Trophoblast cell (in vitro differentiated cells and primary cell): ENCODE measurements at regions not wholly inside any gene's neighbourhood (a gene's known extent, or its start where the extent isn't known, plus 50 kb on each side); places are given as distances from the start of the nearest gene placed in this dataset.

Source experiments
- DNase-seq, 2 donors: peaks; one replicate each; pipeline ENCODE4 v3.0.0-alpha.2; 2016
- H2AFZ ChIP-seq: 2 replicates; pipeline ENCODE4 v1.6.1; 2013; ENCODE audit warnings: low read length, moderate library complexity, mild to moderate bottlenecking; ENCODE audit not compliant: insufficient read depth, poor library complexity
- H2AK5ac ChIP-seq: 2 replicates; pipeline ENCODE4 v1.6.1; 2013; ENCODE audit warnings: mild to moderate bottlenecking, low read length
- H2BK120ac ChIP-seq: 2 replicates; pipeline ENCODE4 v1.6.1; 2013; ENCODE audit warnings: low read length, mild to moderate bottlenecking, moderate library complexity; ENCODE audit not compliant: insufficient read depth, poor library complexity
- H2BK12ac ChIP-seq: 2 replicates; pipeline ENCODE4 v1.6.1; 2013; ENCODE audit warnings: mild to moderate bottlenecking, low read length, moderate library complexity
- H2BK5ac ChIP-seq: 2 replicates; pipeline ENCODE4 v1.6.1; 2013; ENCODE audit warnings: low read length, low read depth, moderate library complexity, mild to moderate bottlenecking; ENCODE audit not compliant: poor library complexity
- H3K14ac ChIP-seq: 2 replicates; pipeline ENCODE4 v1.6.1; 2013; ENCODE audit warnings: mild to moderate bottlenecking, low read length
- H3K18ac ChIP-seq: 2 replicates; pipeline ENCODE4 v1.6.1; 2013; ENCODE audit warnings: mild to moderate bottlenecking, low read length
- H3K23ac ChIP-seq: 2 replicates; pipeline ENCODE4 v1.6.1; 2013; ENCODE audit warnings: low read length
- H3K27ac ChIP-seq: 2 replicates; pipeline ENCODE4 v1.5.1; 2013; ENCODE audit warnings: low read depth, mild to moderate bottlenecking, inconsistent platforms, low read length, moderate library complexity
- H3K27me3 ChIP-seq: 2 replicates; pipeline ENCODE4 v1.6.1; 2013; ENCODE audit warnings: inconsistent platforms, mild to moderate bottlenecking, low read length, moderate library complexity; ENCODE audit not compliant: insufficient read depth
- H3K36me3 ChIP-seq, 2 experiments: 1 replicate in 1 of 2; 2 replicates in 1 of 2; pipeline ENCODE4 v1.6.1; 2013; ENCODE audit warnings: low read length in 2 of 2, mild to moderate bottlenecking in 2 of 2, moderate library complexity in 1 of 2; ENCODE audit not compliant: insufficient read depth in 2 of 2, control insufficient read depth in 1 of 2
- H3K4ac ChIP-seq: 2 replicates; pipeline ENCODE4 v1.6.1; 2013; ENCODE audit warnings: low read depth, mild to moderate bottlenecking, low read length, moderate library complexity
- H3K4me1 ChIP-seq, 2 experiments: 1 replicate in 1 of 2; 2 replicates in 1 of 2; pipeline ENCODE4 v1.6.1; 2013; ENCODE audit warnings: low read length in 2 of 2, mild to moderate bottlenecking in 2 of 2, moderate library complexity in 1 of 2; ENCODE audit not compliant: insufficient read depth in 2 of 2, control insufficient read depth in 1 of 2
- H3K4me2 ChIP-seq: 2 replicates; pipeline ENCODE4 v1.6.1; 2013; ENCODE audit warnings: inconsistent platforms, mild to moderate bottlenecking, low read length, moderate library complexity
- H3K4me3 ChIP-seq: 2 replicates; pipeline ENCODE4 v1.5.1; 2013; ENCODE audit warnings: mild to moderate bottlenecking, low read depth, low read length, inconsistent platforms
- H3K79me1 ChIP-seq: one replicate; pipeline ENCODE4 v1.6.1; 2013; ENCODE audit warnings: low read length
- H3K79me2 ChIP-seq: 2 replicates; pipeline ENCODE4 v1.6.1; 2013; ENCODE audit warnings: low read length, mild to moderate bottlenecking; ENCODE audit not compliant: control insufficient read depth, insufficient read depth, poor library complexity
- H3K9ac ChIP-seq: 2 replicates; pipeline ENCODE4 v1.6.1; 2013; ENCODE audit warnings: mild to moderate bottlenecking, low read length
- H3K9me3 ChIP-seq: 2 replicates; pipeline ENCODE4 v1.6.1; 2013; ENCODE audit warnings: low read depth, mild to moderate bottlenecking, control low read depth, inconsistent platforms, low read length; ENCODE audit not compliant: insufficient read depth
- H4K12ac ChIP-seq: 2 replicates; pipeline ENCODE4 v1.6.1; 2013; ENCODE audit warnings: low read depth, mild to moderate bottlenecking, low read length, moderate library complexity
- H4K8ac ChIP-seq: 2 replicates; pipeline ENCODE4 v1.6.1; 2013; ENCODE audit warnings: low read depth, mild to moderate bottlenecking, low read length, moderate library complexity
- H4K91ac ChIP-seq: one replicate; pipeline ENCODE4 v1.6.1; 2013; ENCODE audit warnings: low read depth, mild to moderate bottlenecking, low read length, moderate library complexity
- WGBS: extraction: QIAGEN DNeasy Blood & Tissue Kit; methylation state at CpG from one replicate; pipeline ENCODE4 v1.1.7; 2013; ENCODE audit warnings: missing lambda C conversion rate; ENCODE audit not compliant: insufficient read length, insufficient coverage; ENCODE audit errors: extremely low coverage; 5-methylcytosine and 5-hydroxymethylcytosine counted together

- no peak overlapping the region for H3K23ac ChIP-seq
- no CpG with 5 or more reads among the region's 7 CpGs for WGBS
- H3K4ac ChIP-seq, result no peak overlapping the region
- no peak overlapping the region for H2BK120ac ChIP-seq
- no peak overlapping the region for H3K4me3 ChIP-seq
- no peak overlapping the region for H2BK5ac ChIP-seq
- H4K12ac ChIP-seq, result no peak overlapping the region
- no peak overlapping the region for H3K18ac ChIP-seq
- no peaks in the 10 kb centered on the region for H3K79me1 ChIP-seq
- no peak overlapping the region for H3K14ac ChIP-seq
- no peak overlapping the region for H2AFZ ChIP-seq
- no peak overlapping the region for H4K8ac ChIP-seq
- no peak overlapping the region for H3K9ac ChIP-seq
- H2BK12ac ChIP-seq, result no peak overlapping the region
- DNase-seq, result no peak
- H2AK5ac ChIP-seq, result no peak overlapping the region
- no peaks in the 10 kb centered on the region for H3K36me3 ChIP-seq
- H3K27ac ChIP-seq, result no peak overlapping the region
- H3K4me1 ChIP-seq, result no peaks in the 10 kb centered on the region
- no peak overlapping the region for H4K91ac ChIP-seq
- no peaks in the 10 kb centered on the region for H3K27me3 ChIP-seq
- H3K4me2 ChIP-seq, result no peak overlapping the region
- no peaks in the 10 kb centered on the region for H3K79me2 ChIP-seq
- H3K9me3 ChIP-seq, result peaks cover 3% of the 10 kb centered on the region
Observed at GRCh38 chr22:44584256-44584902, 86.3 kb upstream of the RTL6 start.

GRCh38 chr22:44583854-44584253 is 85.8 kb upstream of the RTL6 start:
- Histone ChIP-seq H3K4me2 (no peak overlapping the region), H4K12ac (no peak overlapping the region), H3K27me3 (no peaks in the 10 kb centered on the region), H3K79me1 (no peaks in the 10 kb centered on the region), H3K14ac (no peak overlapping the region), H3K9ac (no peak overlapping the region), H3K4ac (no peak overlapping the region), H3K4me1 (no peaks in the 10 kb centered on the region), H3K27ac (no peak overlapping the region), H4K8ac (no peak overlapping the region), H3K79me2 (no peaks in the 10 kb centered on the region), H2AFZ (no peak overlapping the region), H2AK5ac (no peak overlapping the region), H3K36me3 (no peaks in the 10 kb centered on the region), H4K91ac (no peak overlapping the region), H3K4me3 (peak overlapping the region; percentile 29), H2BK12ac (no peak overlapping the region), H2BK120ac (no peak overlapping the region), H3K18ac (no peak overlapping the region), H3K23ac (no peak overlapping the region), H3K9me3 (peaks cover 2% of the 10 kb centered on the region), H2BK5ac (no peak overlapping the region)
- WGBS, result no CpG with 5 or more reads among the region's 12 CpGs
- DNase-seq, result no peak

GRCh38 chr22:44583061-44583760 is 85.2 kb upstream of the RTL6 start:
- no peak overlapping the region for H2BK12ac ChIP-seq
- H3K4ac ChIP-seq, result no peak overlapping the region
- H2BK120ac ChIP-seq, result no peak overlapping the region
- no peak overlapping the region for H2BK5ac ChIP-seq
- no peak overlapping the region for H3K18ac ChIP-seq
- H3K9me3 ChIP-seq, result peaks cover under 1% of the 10 kb centered on the region
- H3K9ac ChIP-seq, result no peak overlapping the region
- H3K36me3 ChIP-seq, result no peaks in the 10 kb centered on the region
- no peaks in the 10 kb centered on the region for H3K79me2 ChIP-seq
- H3K27me3 ChIP-seq, result no peaks in the 10 kb centered on the region
- H4K8ac ChIP-seq, result no peak overlapping the region
- no peak overlapping the region for H3K23ac ChIP-seq
- no CpG with 5 or more reads among the region's 15 CpGs for WGBS
- no peak overlapping the region for H3K14ac ChIP-seq
- no peak overlapping the region for H3K27ac ChIP-seq
- H4K91ac ChIP-seq, result no peak overlapping the region
- no peak overlapping the region for H2AFZ ChIP-seq
- no peaks in the 10 kb centered on the region for H3K79me1 ChIP-seq
- no peaks in the 10 kb centered on the region for H3K4me1 ChIP-seq
- no peak overlapping the region for H3K4me2 ChIP-seq
- peak in 1 of 2 donors; percentile 15 for DNase-seq
- no peak overlapping the region for H3K4me3 ChIP-seq
- no peak overlapping the region for H2AK5ac ChIP-seq
- no peak overlapping the region for H4K12ac ChIP-seq

- Histone ChIP-seq H3K4me1 (no peaks in the 10 kb centered on the region), H3K27me3 (no peaks in the 10 kb centered on the region), H2AK5ac (no peak overlapping the region), H3K4ac (no peak overlapping the region), H2BK5ac (no peak overlapping the region), H3K36me3 (no peaks in the 10 kb centered on the region), H3K27ac (no peak overlapping the region), H4K8ac (no peak overlapping the region), H4K91ac (no peak overlapping the region), H3K9ac (no peak overlapping the region), H2AFZ (no peak overlapping the region), H3K79me1 (no peaks in the 10 kb centered on the region), H4K12ac (no peak overlapping the region), H3K9me3 (peaks cover 2% of the 10 kb centered on the region), H2BK120ac (no peak overlapping the region), H3K4me3 (no peak overlapping the region), H3K18ac (no peak overlapping the region), H2BK12ac (no peak overlapping the region), H3K14ac (no peak overlapping the region), H3K23ac (no peak overlapping the region), H3K79me2 (no peaks in the 10 kb centered on the region), H3K4me2 (no peak overlapping the region)
- WGBS, result no CpG with 5 or more reads among the region's 10 CpGs
- DNase-seq, result no peak
Observed at GRCh38 chr22:44582016-44582415, 84.0 kb upstream of the RTL6 start.
